ENCODE measurements at regions not wholly inside any gene's neighbourhood (a gene's known extent, or its start where the extent isn't known, plus 50 kb on each side); places are given as distances from the start of the nearest gene placed in this dataset.

- POLR2A ChIA-PET (ENCODE audit: partially characterized antibody): no interaction called here
- Mint-ChIP-seq H3K9me3 (peaks cover 0 to 4% (median under 1%) of the 10 kb centered on the region in 8 donors), H3K27ac (no peak overlapping the region), H3K36me3 (no peaks in the 10 kb centered on the region), H3K4me3 (no peak overlapping the region), H3K27me3 (peaks cover 7 to 10% of the 10 kb centered on the region in 2 donors), H3K4me1 (no peaks in the 10 kb centered on the region)
- H3K9me3 ChIP-seq (ENCODE audit: control insufficient read depth in 1 of 2, low read length in 2 of 2): no peaks in the 10 kb centered on the region
- H3K27ac ChIP-seq (ENCODE audit: low read depth, low read length): no peak overlapping the region
- H3K36me3 ChIP-seq (ENCODE audit: insufficient read depth, low read length): no peaks in the 10 kb centered on the region
- intact Hi-C loops (cut with micrococcal nuclease): no loop called here
- no peaks in the 10 kb centered on the region for H3K4me1 ChIP-seq (ENCODE audit: insufficient read depth, low read length)
- no peaks in the 10 kb centered on the region for H3K27me3 ChIP-seq (ENCODE audit: insufficient read depth, low read length)
- CTCF ChIA-PET (ENCODE audit: partially characterized antibody): no interaction called here
- DNase-seq: no peak
- H3K4me3 ChIP-seq (ENCODE audit: low read length in 2 of 2): no peak overlapping the region
Observed at GRCh38 chr20:39289316-39289715, 327.2 kb downstream of the DHX35 start.

- H3K27me3 Mint-ChIP-seq: peaks cover 8 to 9% of the 10 kb centered on the region in 2 donors
- H3K36me3 Mint-ChIP-seq: no peaks in the 10 kb centered on the region
- H3K4me3 Mint-ChIP-seq: no peak overlapping the region
- no peaks in the 10 kb centered on the region for H3K36me3 ChIP-seq (ENCODE audit: insufficient read depth, low read length)
- H3K27ac Mint-ChIP-seq: no peak overlapping the region
- H3K4me1 ChIP-seq (ENCODE audit: insufficient read depth, low read length): no peaks in the 10 kb centered on the region
- intact Hi-C loops (cut with micrococcal nuclease): no loop called here
- peaks cover 0 to 4% (median under 1%) of the 10 kb centered on the region in 8 donors for H3K9me3 Mint-ChIP-seq
- H3K4me1 Mint-ChIP-seq: no peaks in the 10 kb centered on the region
- no peak for DNase-seq
- CTCF ChIA-PET (ENCODE audit: partially characterized antibody): interaction anchor here (1.4 kb wide), 1 partner anchor 19 kb away, joined by 3 read pairs; no protein-coding TSS in a partner anchor
- no peaks in the 10 kb centered on the region for H3K27me3 ChIP-seq (ENCODE audit: insufficient read depth, low read length)
- POLR2A ChIA-PET (ENCODE audit: partially characterized antibody): no interaction called here
- no peaks in the 10 kb centered on the region for H3K9me3 ChIP-seq (ENCODE audit: control insufficient read depth in 1 of 2, low read length in 2 of 2)
- no peak overlapping the region for H3K27ac ChIP-seq (ENCODE audit: low read depth, low read length)
- H3K4me3 ChIP-seq (ENCODE audit: low read length in 2 of 2): no peak overlapping the region
Observed at GRCh38 chr20:39283464-39283863, 321.3 kb downstream of the DHX35 start.

GRCh38 chr20:39282619-39283092 lies 320.5 kb downstream of the DHX35 start:
- POLR2A ChIA-PET (ENCODE audit: partially characterized antibody): no interaction called here
- Histone ChIP-seq H3K4me3 (ENCODE audit: low read length in 2 of 2) (no peak overlapping the region), H3K4me1 (ENCODE audit: insufficient read depth, low read length) (no peaks in the 10 kb centered on the region), H3K9me3 (ENCODE audit: control insufficient read depth in 1 of 2, low read length in 2 of 2) (no peaks in the 10 kb centered on the region), H3K36me3 (ENCODE audit: insufficient read depth, low read length) (no peaks in the 10 kb centered on the region), H3K27ac (ENCODE audit: low read depth, low read length) (no peak overlapping the region), H3K27me3 (ENCODE audit: insufficient read depth, low read length) (no peaks in the 10 kb centered on the region)
- Mint-ChIP-seq H3K27ac (no peak overlapping the region), H3K9me3 (peaks cover 0 to 4% (median 0%) of the 10 kb centered on the region in 8 donors), H3K27me3 (peaks cover 7 to 8% of the 10 kb centered on the region in 2 donors), H3K36me3 (no peaks in the 10 kb centered on the region), H3K4me3 (no peak overlapping the region), H3K4me1 (no peaks in the 10 kb centered on the region)
- DNase-seq: no peak
- CTCF ChIA-PET (ENCODE audit: partially characterized antibody): interaction anchor here (1.4 kb wide), 1 partner anchor 18 kb away, joined by 3 read pairs; no protein-coding TSS in a partner anchor
- intact Hi-C loops (cut with micrococcal nuclease): no loop called here

GRCh38 chr20:39280875-39281274 lies 318.7 kb downstream of the DHX35 start:
- ChIA-PET POLR2A (ENCODE audit: partially characterized antibody) (no interaction called here), CTCF (ENCODE audit: partially characterized antibody) (interaction anchor here (1.4 kb wide), 1 partner anchor 11 kb away, joined by 3 read pairs; no protein-coding TSS in a partner anchor)
- H3K27me3 Mint-ChIP-seq: peaks cover 8 to 10% of the 10 kb centered on the region in 2 donors
- Histone ChIP-seq H3K36me3 (ENCODE audit: insufficient read depth, low read length) (no peaks in the 10 kb centered on the region), H3K4me1 (ENCODE audit: insufficient read depth, low read length) (no peaks in the 10 kb centered on the region), H3K27ac (ENCODE audit: low read depth, low read length) (no peak overlapping the region), H3K27me3 (ENCODE audit: insufficient read depth, low read length) (no peaks in the 10 kb centered on the region), H3K4me3 (ENCODE audit: low read length in 2 of 2) (no peak overlapping the region), H3K9me3 (ENCODE audit: control insufficient read depth in 1 of 2, low read length in 2 of 2) (no peaks in the 10 kb centered on the region)
- no peaks in the 10 kb centered on the region for H3K36me3 Mint-ChIP-seq
- no peak for DNase-seq
- intact Hi-C loops (cut with micrococcal nuclease): no loop called here
- no peak overlapping the region for H3K4me3 Mint-ChIP-seq
- peaks cover 0 to 7% (median under 1%) of the 10 kb centered on the region in 8 donors for H3K9me3 Mint-ChIP-seq
- H3K27ac Mint-ChIP-seq: no peak overlapping the region
- no peaks in the 10 kb centered on the region for H3K4me1 Mint-ChIP-seq

GRCh38 chr20:39278230-39278788 lies 316.2 kb downstream of the DHX35 start:
- CTCF ChIA-PET (ENCODE audit: partially characterized antibody): no interaction called here
- H3K36me3 Mint-ChIP-seq: no peaks in the 10 kb centered on the region
- Histone ChIP-seq H3K4me1 (ENCODE audit: insufficient read depth, low read length) (no peaks in the 10 kb centered on the region), H3K9me3 (ENCODE audit: control insufficient read depth in 1 of 2, low read length in 2 of 2) (no peaks in the 10 kb centered on the region), H3K4me3 (ENCODE audit: low read length in 2 of 2) (no peak overlapping the region), H3K36me3 (ENCODE audit: insufficient read depth, low read length) (no peaks in the 10 kb centered on the region), H3K27me3 (ENCODE audit: insufficient read depth, low read length) (no peaks in the 10 kb centered on the region), H3K27ac (ENCODE audit: low read depth, low read length) (no peak overlapping the region)
- H3K27ac Mint-ChIP-seq: no peak overlapping the region
- no peak overlapping the region for H3K4me3 Mint-ChIP-seq
- POLR2A ChIA-PET (ENCODE audit: partially characterized antibody): no interaction called here
- peaks cover 0 to 5% (median 0%) of the 10 kb centered on the region in 8 donors for H3K9me3 Mint-ChIP-seq
- peaks cover 7 to 9% of the 10 kb centered on the region in 2 donors for H3K27me3 Mint-ChIP-seq
- no peak for DNase-seq
- intact Hi-C loops (cut with micrococcal nuclease): no loop called here
- H3K4me1 Mint-ChIP-seq: no peaks in the 10 kb centered on the region

GRCh38 chr20:39277185-39277584 lies 315.0 kb downstream of the DHX35 start:
- intact Hi-C loops (cut with micrococcal nuclease): no loop called here
- peaks cover 2 to 6% of the 10 kb centered on the region in 2 donors for H3K27me3 Mint-ChIP-seq
- CTCF ChIA-PET (ENCODE audit: partially characterized antibody): no interaction called here

GRCh38 chr20:39270837-39271604 lies 308.9 kb downstream of the DHX35 start:
- no peaks in the 10 kb centered on the region for H3K4me1 Mint-ChIP-seq
- no peak overlapping the region for H3K27ac Mint-ChIP-seq
- ChIA-PET CTCF (ENCODE audit: partially characterized antibody) (interaction anchor here (1.3 kb wide), 1 partner anchor 10 kb away, joined by 3 read pairs; no protein-coding TSS in a partner anchor), POLR2A (ENCODE audit: partially characterized antibody) (no interaction called here)
- Histone ChIP-seq H3K27ac (ENCODE audit: low read depth, low read length) (no peak overlapping the region), H3K4me1 (ENCODE audit: insufficient read depth, low read length) (no peaks in the 10 kb centered on the region), H3K9me3 (ENCODE audit: control insufficient read depth in 1 of 2, low read length in 2 of 2) (no peaks in the 10 kb centered on the region), H3K36me3 (ENCODE audit: insufficient read depth, low read length) (no peaks in the 10 kb centered on the region), H3K4me3 (ENCODE audit: low read length in 2 of 2) (no peak overlapping the region), H3K27me3 (ENCODE audit: insufficient read depth, low read length) (no peaks in the 10 kb centered on the region)
- peaks cover 0 to 2% of the 10 kb centered on the region in 2 donors for H3K27me3 Mint-ChIP-seq
- intact Hi-C loops (cut with micrococcal nuclease): no loop called here
- H3K9me3 Mint-ChIP-seq: no peaks in the 10 kb centered on the region
- DNase-seq: no peak
- H3K4me3 Mint-ChIP-seq: no peak overlapping the region
- no peaks in the 10 kb centered on the region for H3K36me3 Mint-ChIP-seq

More at GRCh38 chr20:39277185-39277584, 315.0 kb downstream of the DHX35 start:
- Mint-ChIP-seq H3K36me3 (no peaks in the 10 kb centered on the region), H3K4me1 (no peaks in the 10 kb centered on the region), H3K9me3 (peaks cover 0 to 5% (median 0%) of the 10 kb centered on the region in 8 donors), H3K4me3 (no peak overlapping the region), H3K27ac (no peak overlapping the region)
- Histone ChIP-seq H3K27ac (ENCODE audit: low read depth, low read length) (no peak overlapping the region), H3K27me3 (ENCODE audit: insufficient read depth, low read length) (no peaks in the 10 kb centered on the region), H3K4me3 (ENCODE audit: low read length in 2 of 2) (no peak overlapping the region), H3K9me3 (ENCODE audit: control insufficient read depth in 1 of 2, low read length in 2 of 2) (no peaks in the 10 kb centered on the region), H3K36me3 (ENCODE audit: insufficient read depth, low read length) (no peaks in the 10 kb centered on the region), H3K4me1 (ENCODE audit: insufficient read depth, low read length) (no peaks in the 10 kb centered on the region)
- POLR2A ChIA-PET (ENCODE audit: partially characterized antibody): no interaction called here
- DNase-seq: no peak
